Bronchial epithelial cell (primary cell): ENCODE measurements at regions not wholly inside any gene's neighbourhood (a gene's known extent, or its start where the extent isn't known, plus 50 kb on each side); places are given as distances from the start of the nearest gene placed in this dataset.

Experiments used
- DNase-seq: peaks from one replicate; pipeline ENCODE4 v3.0.0-alpha.2; 2010; ENCODE audit warnings: low read depth
- FAIRE-seq: peaks from 2 replicates; lab custom pipeline; 2011; peaks lifted over from hg19 to GRCh38; lab: Jason Lieb, UNC
- H3K27me3 ChIP-seq: 2 replicates; pipeline ENCODE4 v1.5.1; 2011; ENCODE audit warnings: low read length; ENCODE audit not compliant: control insufficient read depth, insufficient read depth
- H3K36me3 ChIP-seq: 2 replicates; pipeline ENCODE4 v1.5.1; 2011; ENCODE audit warnings: low read length; ENCODE audit not compliant: control insufficient read depth, insufficient read depth
- H3K4me3 ChIP-seq: 2 replicates; pipeline ENCODE4 v1.5.1; 2011; ENCODE audit warnings: mild to moderate bottlenecking, low read depth, low read length, control low read depth
- CTCF ChIP-seq: IDR thresholded peaks from 2 replicates; pipeline ENCODE4 v1.5.1; 2011; ENCODE audit warnings: mild to moderate bottlenecking, moderate library complexity, low read length, control low read depth, inconsistent platforms; ENCODE audit not compliant: insufficient read depth, severe bottlenecking

GRCh38 chr3:117490716-117491115 lies 781.1 kb downstream of the TUSC7 start:
- FAIRE-seq: no peak
- H3K36me3 ChIP-seq: no peaks in the 10 kb centered on the region
- no peak for DNase-seq
- no peak overlapping the region for H3K4me3 ChIP-seq
- no peaks in the 10 kb centered on the region for H3K27me3 ChIP-seq
- no peak for TF ChIP-seq CTCF

GRCh38 chr3:117495620-117496019 lies 786.0 kb downstream of the TUSC7 start:
- no peaks in the 10 kb centered on the region for H3K36me3 ChIP-seq
- H3K4me3 ChIP-seq: no peak overlapping the region
- DNase-seq: peak; percentile 17
- H3K27me3 ChIP-seq: no peaks in the 10 kb centered on the region
- FAIRE-seq: no peak
- no peak for TF ChIP-seq CTCF

GRCh38 chr3:117499189-117499870 lies 789.8 kb downstream of the TUSC7 start:
- FAIRE-seq (no peak), DNase-seq (no peak)
- Histone ChIP-seq H3K4me3 (no peak overlapping the region), H3K27me3 (no peaks in the 10 kb centered on the region), H3K36me3 (no peaks in the 10 kb centered on the region)
- TF ChIP-seq CTCF: no peak

GRCh38 chr3:117507958-117508357 lies 798.4 kb downstream of the TUSC7 start:
- H3K27me3 ChIP-seq: no peaks in the 10 kb centered on the region
- DNase-seq (no peak), FAIRE-seq (no peak)
- H3K36me3 ChIP-seq: no peaks in the 10 kb centered on the region
- no peak for TF ChIP-seq CTCF
- H3K4me3 ChIP-seq: no peak overlapping the region

- Histone ChIP-seq H3K27me3 (no peaks in the 10 kb centered on the region), H3K4me3 (no peak overlapping the region), H3K36me3 (no peaks in the 10 kb centered on the region)
- no peak for FAIRE-seq
- peak; percentile 3 for DNase-seq
- TF ChIP-seq CTCF: no peak
These were observed 800.3 kb downstream of the TUSC7 start for GRCh38 chr3:117509858-117510257.

GRCh38 chr3:117510396-117510795 lies 800.8 kb downstream of the TUSC7 start:
- TF ChIP-seq CTCF: no peak
- peak; percentile 23 for DNase-seq
- FAIRE-seq: no peak
- H3K27me3 ChIP-seq: no peaks in the 10 kb centered on the region
- H3K4me3 ChIP-seq: no peak overlapping the region
- no peaks in the 10 kb centered on the region for H3K36me3 ChIP-seq
